Upper lobe of left lung (tissue), 4 donors: ENCODE measurements at regions not wholly inside any gene's neighbourhood (a gene's known extent, or its start where the extent isn't known, plus 50 kb on each side); places are given as distances from the start of the nearest gene placed in this dataset.

Experiments
- CTCF ChIP-seq, 6 experiments: fragments of 450-650 bp in 4 of 6; fragments of 200-600 bp in 2 of 6; sonication (generic) in 2 of 6; IDR thresholded peaks; one replicate each; pipeline ENCODE4 v1.5.1; 2016 to 2019; ENCODE audit warnings: antibody characterized with exemption in 6 of 6
- POLR2AphosphoS5 ChIP-seq, 2 donors: sonication (generic); formaldehyde crosslinking; IDR thresholded peaks; one replicate each; pipeline ENCODE4 v1.5.1; 2017; ENCODE audit warnings: antibody characterized with exemption in 2 of 2

DNA sequence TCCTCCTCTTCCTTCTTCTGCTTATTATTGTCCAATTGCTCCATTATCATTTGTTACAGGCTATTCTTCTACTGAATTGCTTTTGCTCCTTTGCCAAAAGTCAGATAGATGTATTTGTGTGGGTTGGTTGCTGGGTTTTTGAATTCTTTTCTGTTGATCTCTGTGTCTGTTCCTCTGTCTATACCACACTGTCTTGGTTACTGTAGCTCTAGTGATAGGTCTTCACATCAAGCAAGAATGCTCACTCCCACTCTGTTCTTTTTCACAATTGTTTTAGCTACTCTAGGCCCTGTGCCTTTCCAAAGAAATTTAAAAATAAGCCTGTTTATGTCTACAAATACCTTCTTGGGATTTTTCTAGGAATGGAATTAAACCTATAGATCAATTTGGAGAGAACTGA, 217.2 kb downstream of the GALR1 start:
- TF ChIP-seq CTCF (IDR thresholded peaks at IDR 0.05) = no peak
- TF ChIP-seq POLR2AphosphoS5 (IDR thresholded peaks at IDR 0.05) = no peak
